Caco-2 (cell line): ENCODE measurements at regions not wholly inside any gene's neighbourhood (a gene's known extent, or its start where the extent isn't known, plus 50 kb on each side); places are given as distances from the start of the nearest gene placed in this dataset.

Source experiments
- BruUV-seq: library from RNA; stranded (reverse); fragments of 400-500 nt; replicated peaks from 2 replicates; lab custom pipeline; 2021; lab: Mats Ljungman, UMichigan
- CTCF ChIA-PET: fragments of 300-600 bp; sonication (Branson Sonifier 250); formaldehyde crosslinking; loops from one replicate; lab custom pipeline; 2022; ENCODE audit warnings: antibody characterized with exemption; lab: Charles Lee
- POLR2A ChIA-PET: fragments of 300-600 bp; sonication (Branson Sonifier 250); formaldehyde crosslinking; loops from one replicate; lab custom pipeline; 2022; ENCODE audit warnings: antibody characterized with exemption; lab: Charles Lee
- DNase-seq, 2 experiments: peaks; one replicate each; pipeline versions ENCODE4 v3.0.0 to v3.0.0-alpha.2; 2020 to 2022
- H3K27me3 ChIP-seq: replicated peaks from 2 replicates; pipeline ENCODE4 v1.6.0; 2011; ENCODE audit warnings: low read length; ENCODE audit not compliant: control insufficient read depth, insufficient read depth
- H3K36me3 ChIP-seq: 2 replicates; pipeline ENCODE4 v1.5.1; 2011; ENCODE audit warnings: low read length; ENCODE audit not compliant: control insufficient read depth, insufficient read depth
- H3K4me1 ChIP-seq: fragments of 250-450 bp; sonication (Bioruptor Pico); 2 replicates; pipeline ENCODE4 v1.5.1; 2020; ENCODE audit warnings: mild to moderate bottlenecking
- H3K4me3 ChIP-seq: 2 replicates; pipeline ENCODE4 v1.5.1; 2011; ENCODE audit warnings: low read depth, mild to moderate bottlenecking, control low read depth, low read length
- H3K9me3 ChIP-seq: fragments of 250-450 bp; sonication (Bioruptor Pico); 2 replicates; pipeline ENCODE4 v1.5.1; 2020; ENCODE audit warnings: mild to moderate bottlenecking, moderate library complexity
- H3K27ac Mint-ChIP-seq: one replicate; pipeline ENCODE4 v1.8.0; 2022; ENCODE audit warnings: mixed read lengths; ENCODE audit not compliant: unreplicated experiment
- H3K27me3 Mint-ChIP-seq: one replicate; pipeline ENCODE4 v1.8.0; 2022; ENCODE audit warnings: mixed read lengths; ENCODE audit not compliant: insufficient read depth, unreplicated experiment
- H3K36me3 Mint-ChIP-seq: one replicate; pipeline ENCODE4 v1.8.0; 2022; ENCODE audit warnings: mild to moderate bottlenecking, mixed read lengths; ENCODE audit not compliant: insufficient read depth, unreplicated experiment
- H3K4me1 Mint-ChIP-seq: one replicate; pipeline ENCODE4 v1.8.0; 2022; ENCODE audit warnings: low read depth, mixed read lengths; ENCODE audit not compliant: unreplicated experiment
- H3K4me3 Mint-ChIP-seq: one replicate; pipeline ENCODE4 v1.8.0; 2022; ENCODE audit warnings: mild to moderate bottlenecking, moderate library complexity, mixed read lengths; ENCODE audit not compliant: unreplicated experiment
- H3K9me3 Mint-ChIP-seq: one replicate; pipeline ENCODE4 v1.8.0; 2022; ENCODE audit warnings: mixed read lengths; ENCODE audit not compliant: unreplicated experiment
- CTCF ChIP-seq, 2 experiments: fragments of 200-600 bp in 1 of 2; IDR thresholded peaks; 1 replicate in 1 of 2; 2 replicates in 1 of 2; pipeline versions ENCODE4 v1.5.1 to v1.8.0; 2011 to 2022; ENCODE audit warnings: antibody characterized with exemption in 1 of 2, control low read depth in 1 of 2, inconsistent platforms in 1 of 2, low read depth in 1 of 2, low read length in 1 of 2, mild to moderate bottlenecking in 1 of 2, moderate library complexity in 1 of 2; ENCODE audit not compliant: insufficient read depth in 1 of 2, severe bottlenecking in 1 of 2, unreplicated experiment in 1 of 2
- intact Hi-C: fragments of 100-400 bp; cut with micrococcal nuclease; formaldehyde crosslinking; loops from one replicate; pipeline ENCODE4 v1.10.0; 2022; ENCODE audit not compliant: unreplicated experiment

GRCh38 chr7:121480566-121481335 is 84.6 kb upstream of the FAM3C start:
- Mint-ChIP-seq H3K27me3 (peaks cover 2% of the 10 kb centered on the region), H3K9me3 (no peaks in the 10 kb centered on the region), H3K4me1 (no peaks in the 10 kb centered on the region), H3K4me3 (no peak overlapping the region), H3K27ac (no peak overlapping the region), H3K36me3 (no peaks in the 10 kb centered on the region)
- H3K36me3 ChIP-seq: no peaks in the 10 kb centered on the region
- H3K9me3 ChIP-seq: no peaks in the 10 kb centered on the region
- no peak for TF ChIP-seq CTCF (IDR thresholded peaks at IDR 0.05; ENCODE audit: insufficient read depth in 1 of 2, low read depth in 1 of 2, low read length in 1 of 2, severe bottlenecking in 1 of 2, unreplicated experiment in 1 of 2)
- H3K4me1 ChIP-seq: no peaks in the 10 kb centered on the region
- no peak overlapping the region for H3K4me3 ChIP-seq
- no peaks in the 10 kb centered on the region for H3K27me3 ChIP-seq
- intact Hi-C loops: no loop called here
- ChIA-PET CTCF (interaction anchor here (0.6 kb wide), 1 partner anchor 43 kb away, joined by 3 read pairs; no protein-coding TSS in a partner anchor), POLR2A (no interaction called here)
- DNase-seq: no peak
- no TSS peak for BruUV-seq

- H3K36me3 Mint-ChIP-seq: no peaks in the 10 kb centered on the region
- intact Hi-C loops: no loop called here
- CTCF ChIA-PET: interaction anchor here (0.6 to 0.7 kb wide), 2 partner anchors 42 to 165 kb away, joined by 3 to 5 read pairs; no protein-coding TSS in a partner anchor
Observed at GRCh38 chr7:121480058-121480457, 84.0 kb upstream of the FAM3C start.

GRCh38 chr7:121479466-121479865 is 83.4 kb upstream of the FAM3C start:
- CTCF ChIA-PET: interaction anchor here (0.7 kb wide), 1 partner anchor 166 kb away, joined by 5 read pairs; no protein-coding TSS in a partner anchor

More at GRCh38 chr7:121480058-121480457, 84.0 kb upstream of the FAM3C start:
- Histone ChIP-seq H3K36me3 (no peaks in the 10 kb centered on the region), H3K9me3 (no peaks in the 10 kb centered on the region), H3K27me3 (no peaks in the 10 kb centered on the region), H3K4me1 (no peaks in the 10 kb centered on the region), H3K4me3 (no peak overlapping the region)
- Mint-ChIP-seq H3K4me3 (no peak overlapping the region), H3K9me3 (no peaks in the 10 kb centered on the region), H3K4me1 (no peaks in the 10 kb centered on the region), H3K27ac (no peak overlapping the region), H3K27me3 (no peaks in the 10 kb centered on the region)
- BruUV-seq: no TSS peak
- DNase-seq: peak in 1 of 2 experiments; percentile 8
- POLR2A ChIA-PET: no interaction called here
- TF ChIP-seq CTCF (IDR thresholded peaks at IDR 0.05; ENCODE audit: insufficient read depth in 1 of 2, low read depth in 1 of 2, low read length in 1 of 2, severe bottlenecking in 1 of 2, unreplicated experiment in 1 of 2): no peak

More at GRCh38 chr7:121479466-121479865, 83.4 kb upstream of the FAM3C start:
- intact Hi-C loops: no loop called here
- DNase-seq: no peak
- Mint-ChIP-seq H3K27me3 (no peaks in the 10 kb centered on the region), H3K4me1 (no peaks in the 10 kb centered on the region), H3K9me3 (no peaks in the 10 kb centered on the region), H3K36me3 (no peaks in the 10 kb centered on the region), H3K4me3 (no peak overlapping the region), H3K27ac (no peak overlapping the region)
- Histone ChIP-seq H3K4me1 (no peaks in the 10 kb centered on the region), H3K27me3 (no peaks in the 10 kb centered on the region), H3K4me3 (no peak overlapping the region), H3K9me3 (no peaks in the 10 kb centered on the region), H3K36me3 (no peaks in the 10 kb centered on the region)
- POLR2A ChIA-PET: no interaction called here
- TF ChIP-seq CTCF (IDR thresholded peaks at IDR 0.05; ENCODE audit: insufficient read depth in 1 of 2, low read depth in 1 of 2, low read length in 1 of 2, severe bottlenecking in 1 of 2, unreplicated experiment in 1 of 2): no peak
- no TSS peak for BruUV-seq
